Smooth muscle cell (in vitro differentiated cells): ENCODE measurements at regions not wholly inside any gene's neighbourhood (a gene's known extent, or its start where the extent isn't known, plus 50 kb on each side); places are given as distances from the start of the nearest gene placed in this dataset.

Experiments
- DNase-seq: peaks from one replicate; lab custom pipeline; 2025; ENCODE audit not compliant: unreplicated experiment; lab: John Stamatoyannopoulos, UW
- H2AFZ ChIP-seq: fragments of 200-600 bp; sonication (generic); 2 replicates; pipeline ENCODE4 v1.6.0; 2016; ENCODE audit warnings: antibody characterized with exemption, low read depth, mild to moderate bottlenecking
- H3F3A ChIP-seq: fragments of 200-600 bp; sonication (generic); 2 replicates; pipeline ENCODE4 v1.6.0; 2017; ENCODE audit warnings: antibody characterized with exemption, low read depth
- H3K27ac ChIP-seq: fragments of 200-600 bp; sonication (generic); 2 replicates; pipeline ENCODE4 v1.5.1; 2016; ENCODE audit warnings: low read depth, mild to moderate bottlenecking
- H3K27me3 ChIP-seq: fragments of 200-600 bp; sonication (generic); 2 replicates; pipeline ENCODE4 v1.6.1; 2016; ENCODE audit warnings: low read depth, mild to moderate bottlenecking
- H3K36me3 ChIP-seq: fragments of 200-600 bp; sonication (generic); 2 replicates; pipeline ENCODE4 v1.5.1; 2016; ENCODE audit warnings: low read depth
- H3K4me1 ChIP-seq: fragments of 200-600 bp; sonication (generic); 2 replicates; pipeline ENCODE4 v1.5.1; 2016; ENCODE audit warnings: low read depth
- H3K4me2 ChIP-seq: fragments of 200-600 bp; sonication (generic); 2 replicates; pipeline ENCODE4 v1.6.0; 2016; ENCODE audit warnings: mild to moderate bottlenecking
- H3K4me3 ChIP-seq: fragments of 200-600 bp; sonication (generic); 2 replicates; pipeline ENCODE4 v1.5.1; 2016; ENCODE audit warnings: mild to moderate bottlenecking
- H3K79me2 ChIP-seq: fragments of 200-600 bp; sonication (generic); 2 replicates; pipeline ENCODE4 v1.6.0; 2016; ENCODE audit warnings: low read depth, mild to moderate bottlenecking
- H3K9ac ChIP-seq: fragments of 200-600 bp; sonication (generic); 2 replicates; pipeline ENCODE4 v1.6.0; 2016; ENCODE audit warnings: low read depth
- H3K9me3 ChIP-seq: fragments of 200-600 bp; sonication (generic); replicated peaks from 2 replicates; pipeline ENCODE4 v1.5.1; 2016; ENCODE audit warnings: low read depth
- H4K20me1 ChIP-seq: fragments of 200-600 bp; sonication (generic); 2 replicates; pipeline ENCODE4 v1.6.0; 2016; ENCODE audit warnings: low read depth
- CTCF ChIP-seq: fragments of 200-600 bp; sonication (generic); IDR thresholded peaks from 2 replicates; pipeline ENCODE4 v1.5.1; 2017; ENCODE audit warnings: borderline replicate concordance, mild to moderate bottlenecking, antibody characterized with exemption; ENCODE audit not compliant: insufficient read depth, poor library complexity, severe bottlenecking
- WGBS: methylation state at CpG from one replicate; pipeline ENCODE4 v1.1.7; 2016; ENCODE audit warnings: low lambda C conversion rate; 5-methylcytosine and 5-hydroxymethylcytosine counted together

GRCh38 chr4:57412259-57413054 is 302.3 kb upstream of the IGFBP7 start:
- H3K79me2 ChIP-seq: no peaks in the 10 kb centered on the region
- H4K20me1 ChIP-seq: no peaks in the 10 kb centered on the region
- no peaks in the 10 kb centered on the region for H3K4me1 ChIP-seq
- no peak overlapping the region for H3K4me2 ChIP-seq
- DNase-seq: no peak
- H3K9ac ChIP-seq: no peak overlapping the region
- WGBS: 95% methylated on average over 5 of the region's 5 CpGs
- no peak overlapping the region for H3K4me3 ChIP-seq
- no peak overlapping the region for H2AFZ ChIP-seq
- H3K27ac ChIP-seq: no peak overlapping the region
- H3F3A ChIP-seq: no peaks in the 10 kb centered on the region
- no peaks in the 10 kb centered on the region for H3K27me3 ChIP-seq
- TF ChIP-seq CTCF: no peak
- H3K9me3 ChIP-seq: no peaks in the 10 kb centered on the region
- H3K36me3 ChIP-seq: no peaks in the 10 kb centered on the region

GRCh38 chr4:57410331-57411052 is 300.3 kb upstream of the IGFBP7 start:
- Histone ChIP-seq H3K4me2 (no peak overlapping the region), H3K4me3 (no peak overlapping the region), H3F3A (no peaks in the 10 kb centered on the region), H3K36me3 (no peaks in the 10 kb centered on the region), H3K27ac (no peak overlapping the region), H3K27me3 (no peaks in the 10 kb centered on the region), H3K9me3 (no peaks in the 10 kb centered on the region), H3K79me2 (no peaks in the 10 kb centered on the region), H3K9ac (no peak overlapping the region), H4K20me1 (no peaks in the 10 kb centered on the region), H3K4me1 (no peaks in the 10 kb centered on the region), H2AFZ (peak overlapping the region; percentile 43)
- no peak for TF ChIP-seq CTCF
- WGBS: 44% methylated on average over 5 of the region's 5 CpGs
- no peak for DNase-seq

GRCh38 chr4:57405359-57405758 is 295.2 kb upstream of the IGFBP7 start:
- TF ChIP-seq CTCF: no peak
- H3K27ac ChIP-seq: peak overlapping the region; percentile 6
- H3K4me1 ChIP-seq: peaks cover 11% of the 10 kb centered on the region
- no peaks in the 10 kb centered on the region for H3K36me3 ChIP-seq
- H3K4me2 ChIP-seq: no peak overlapping the region
- 39% methylated on average over 2 of the region's 2 CpGs for WGBS
- H3K79me2 ChIP-seq: no peaks in the 10 kb centered on the region
- H2AFZ ChIP-seq: no peak overlapping the region
- H3K9me3 ChIP-seq: no peaks in the 10 kb centered on the region
- no peaks in the 10 kb centered on the region for H3K27me3 ChIP-seq
- H3K4me3 ChIP-seq: no peak overlapping the region
- H3K9ac ChIP-seq: no peak overlapping the region
- DNase-seq: no peak
- H3F3A ChIP-seq: no peaks in the 10 kb centered on the region
- no peaks in the 10 kb centered on the region for H4K20me1 ChIP-seq
